ENCODE measurements at regions not wholly inside any gene's neighbourhood (a gene's known extent, or its start where the extent isn't known, plus 50 kb on each side); places are given as distances from the start of the nearest gene placed in this dataset.

DNA sequence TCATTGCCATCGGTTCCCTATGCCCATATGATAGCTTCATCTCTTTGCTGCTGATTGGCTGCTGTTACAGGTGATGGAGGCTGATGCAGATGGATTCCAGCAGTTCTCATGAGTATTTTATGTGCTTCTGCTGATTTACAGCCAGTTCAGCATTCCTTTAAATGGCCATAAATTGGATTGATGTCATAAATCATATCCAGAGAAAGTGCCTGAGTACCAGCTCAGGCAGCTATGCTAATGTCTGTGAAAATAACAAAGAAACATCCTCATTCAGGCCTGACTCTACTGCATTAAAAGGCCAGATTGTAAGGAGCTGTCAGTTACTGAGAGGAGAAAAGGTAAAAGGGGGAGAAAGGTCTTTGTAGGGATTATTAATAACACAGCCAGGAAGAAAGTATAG, 756.8 kb downstream of the IGSF11 start:
- H3K4me3 Mint-ChIP-seq, result no peak overlapping the region
- H3K9me3 Mint-ChIP-seq, result peaks cover 72% of the 10 kb centered on the region
- TF ChIP-seq, protein P1, sequence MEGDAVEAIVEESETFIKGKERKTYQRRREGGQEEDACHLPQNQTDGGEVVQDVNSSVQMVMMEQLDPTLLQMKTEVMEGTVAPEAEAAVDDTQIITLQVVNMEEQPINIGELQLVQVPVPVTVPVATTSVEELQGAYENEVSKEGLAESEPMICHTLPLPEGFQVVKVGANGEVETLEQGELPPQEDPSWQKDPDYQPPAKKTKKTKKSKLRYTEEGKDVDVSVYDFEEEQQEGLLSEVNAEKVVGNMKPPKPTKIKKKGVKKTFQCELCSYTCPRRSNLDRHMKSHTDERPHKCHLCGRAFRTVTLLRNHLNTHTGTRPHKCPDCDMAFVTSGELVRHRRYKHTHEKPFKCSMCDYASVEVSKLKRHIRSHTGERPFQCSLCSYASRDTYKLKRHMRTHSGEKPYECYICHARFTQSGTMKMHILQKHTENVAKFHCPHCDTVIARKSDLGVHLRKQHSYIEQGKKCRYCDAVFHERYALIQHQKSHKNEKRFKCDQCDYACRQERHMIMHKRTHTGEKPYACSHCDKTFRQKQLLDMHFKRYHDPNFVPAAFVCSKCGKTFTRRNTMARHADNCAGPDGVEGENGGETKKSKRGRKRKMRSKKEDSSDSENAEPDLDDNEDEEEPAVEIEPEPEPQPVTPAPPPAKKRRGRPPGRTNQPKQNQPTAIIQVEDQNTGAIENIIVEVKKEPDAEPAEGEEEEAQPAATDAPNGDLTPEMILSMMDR (IDR thresholded peaks at IDR 0.05), result no peak
- DNase-seq, result no peak
- no peaks in the 10 kb centered on the region for H3K36me3 Mint-ChIP-seq (ENCODE audit: low read depth)
- H3K4me1 Mint-ChIP-seq (ENCODE audit: low read depth), result no peaks in the 10 kb centered on the region
- peaks cover 1% of the 10 kb centered on the region; the same call in 1 of the 2 replicates for H3K27me3 Mint-ChIP-seq (ENCODE audit: insufficient read depth)
- no peak overlapping the region for H3K27ac Mint-ChIP-seq

DNA sequence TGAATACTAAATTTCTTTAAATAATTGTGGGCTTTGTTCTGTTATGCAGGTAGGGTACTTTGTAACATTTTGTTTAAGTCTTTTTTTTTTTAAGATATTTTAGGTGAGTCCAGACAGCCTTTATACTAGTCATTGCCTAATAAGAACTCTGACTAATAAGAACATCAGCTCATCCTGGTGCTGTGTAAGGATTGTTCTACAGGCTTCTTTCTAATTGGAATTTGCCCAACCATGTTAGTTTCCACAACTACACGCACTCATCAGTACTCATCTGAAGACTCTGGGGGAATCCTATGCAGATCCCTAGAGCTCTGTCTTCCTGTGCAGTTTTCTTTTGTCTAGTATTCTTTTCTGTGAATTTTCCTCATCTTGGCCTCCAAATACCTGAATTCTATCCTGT, 741.8 kb downstream of the IGSF11 start:
- H3K27me3 Mint-ChIP-seq (ENCODE audit: insufficient read depth), result no peaks in the 10 kb centered on the region
- no peaks in the 10 kb centered on the region for H3K4me1 Mint-ChIP-seq (ENCODE audit: low read depth)
- H3K9me3 Mint-ChIP-seq, result peaks cover 38% of the 10 kb centered on the region
- TF ChIP-seq, protein P1 (IDR thresholded peaks at IDR 0.05), result no peak
- no peak for DNase-seq
- H3K4me3 Mint-ChIP-seq, result no peak overlapping the region
- H3K36me3 Mint-ChIP-seq (ENCODE audit: low read depth), result no peaks in the 10 kb centered on the region
- H3K27ac Mint-ChIP-seq, result no peak overlapping the region

DNA sequence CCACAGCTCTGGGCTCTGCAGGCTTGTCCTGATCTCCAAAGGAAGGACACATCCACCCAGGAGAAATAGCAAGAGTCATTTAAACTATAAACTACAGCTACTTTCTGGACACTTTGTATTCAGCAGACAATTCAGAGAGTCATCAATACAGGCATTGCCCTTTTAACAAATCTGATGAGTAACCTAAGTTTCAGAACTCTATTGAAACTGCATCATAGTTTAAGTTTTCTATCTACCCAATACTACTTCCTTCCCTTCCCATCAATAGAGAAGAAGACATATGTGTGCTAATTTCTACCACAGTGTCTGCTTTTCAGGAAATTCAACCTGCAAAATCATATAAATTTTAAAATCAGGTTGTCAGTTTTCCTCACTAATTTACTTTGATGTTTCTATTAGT, 736.5 kb downstream of the IGSF11 start:
- Mint-ChIP-seq H3K9me3 (peaks cover 15% of the 10 kb centered on the region; the same call in 1 of the 2 replicates), H3K36me3 (ENCODE audit: low read depth) (no peaks in the 10 kb centered on the region), H3K4me3 (no peak overlapping the region), H3K4me1 (ENCODE audit: low read depth) (no peaks in the 10 kb centered on the region), H3K27me3 (ENCODE audit: insufficient read depth) (no peaks in the 10 kb centered on the region), H3K27ac (no peak overlapping the region)
- no peak for DNase-seq
- TF ChIP-seq, protein P1 (IDR thresholded peaks at IDR 0.05), result no peak

DNA sequence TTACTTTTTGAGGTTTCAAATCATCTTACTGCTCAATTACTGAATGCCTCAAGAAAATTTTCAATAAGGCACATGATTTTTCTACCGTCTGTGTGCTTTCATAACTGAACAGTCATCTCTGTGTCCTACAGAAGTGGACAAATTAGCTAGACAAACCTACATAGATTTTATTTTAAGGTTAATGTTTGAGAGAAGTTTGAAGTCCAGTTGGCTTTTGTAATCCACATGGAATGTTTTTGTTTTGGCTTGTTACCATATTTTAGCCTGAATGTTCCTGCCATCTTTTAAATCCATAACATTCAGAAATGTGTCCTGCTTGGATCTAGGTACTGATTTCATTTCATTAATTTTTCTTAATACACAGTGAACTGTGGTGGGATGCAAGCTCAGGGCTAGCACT, 730.1 kb downstream of the IGSF11 start:
- no peak overlapping the region for H3K27ac Mint-ChIP-seq

DNA sequence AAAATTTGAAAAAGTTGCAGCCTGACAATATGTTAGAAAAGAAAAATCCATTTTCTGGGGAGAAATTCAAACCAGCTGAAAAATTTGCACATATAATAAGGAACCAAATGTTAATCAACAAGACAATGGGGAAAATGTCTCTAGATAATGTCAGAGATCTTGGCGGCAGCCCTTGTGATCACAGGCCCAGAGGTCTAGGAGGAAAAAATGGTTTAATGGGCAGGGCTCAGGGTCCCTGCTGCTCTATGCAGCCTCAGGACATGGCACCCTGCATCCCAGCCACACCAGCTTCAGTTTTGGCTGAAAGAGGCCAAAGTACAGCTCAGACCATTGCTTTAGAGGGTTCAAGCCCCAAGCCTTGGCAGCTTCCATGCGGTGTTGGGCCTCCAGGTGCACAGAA, 701.9 kb downstream of the IGSF11 start:
- DNase-seq, result no peak
- Mint-ChIP-seq H3K9me3 (peaks cover 47% of the 10 kb centered on the region), H3K27ac (no peak overlapping the region), H3K36me3 (ENCODE audit: low read depth) (peaks cover 6% of the 10 kb centered on the region; the same call in 1 of the 2 replicates), H3K27me3 (ENCODE audit: insufficient read depth) (no peaks in the 10 kb centered on the region), H3K4me1 (ENCODE audit: low read depth) (no peaks in the 10 kb centered on the region), H3K4me3 (no peak overlapping the region)
- TF ChIP-seq, protein P1 (IDR thresholded peaks at IDR 0.05), result no peak

More for the DNA sequence above, 730.1 kb downstream of the IGSF11 start:
- TF ChIP-seq, protein P1 (IDR thresholded peaks at IDR 0.05), result no peak
- no peaks in the 10 kb centered on the region for H3K27me3 Mint-ChIP-seq (ENCODE audit: insufficient read depth)
- no peak overlapping the region for H3K4me3 Mint-ChIP-seq
- no peaks in the 10 kb centered on the region for H3K4me1 Mint-ChIP-seq (ENCODE audit: low read depth)
- no peak for DNase-seq
- no peaks in the 10 kb centered on the region for H3K36me3 Mint-ChIP-seq (ENCODE audit: low read depth)
- H3K9me3 Mint-ChIP-seq, result peaks cover 21% of the 10 kb centered on the region

DNA sequence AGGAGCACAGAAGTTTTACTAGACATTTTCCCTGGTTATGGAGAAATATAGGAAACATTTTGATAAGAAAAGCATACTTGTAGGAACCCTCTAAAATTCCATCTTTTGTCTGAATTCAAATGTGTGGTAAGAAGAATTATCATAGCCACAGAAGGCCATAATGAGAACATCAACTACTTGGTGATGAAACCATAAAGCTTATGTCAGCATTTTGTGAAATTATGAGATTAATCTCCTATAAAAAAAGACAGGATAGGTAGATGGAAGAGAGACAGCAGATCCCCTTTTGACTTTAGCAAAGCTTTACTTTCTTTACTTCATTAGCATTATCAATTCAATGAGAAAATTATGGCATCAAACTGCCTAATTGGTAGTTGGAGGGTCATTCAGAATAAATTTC, 697.0 kb downstream of the IGSF11 start:
- H3K4me1 Mint-ChIP-seq (ENCODE audit: low read depth), result no peaks in the 10 kb centered on the region
- H3K4me3 Mint-ChIP-seq, result no peak overlapping the region
- no peak overlapping the region for H3K27ac Mint-ChIP-seq
- no peaks in the 10 kb centered on the region; the same call in 1 of the 2 replicates for H3K36me3 Mint-ChIP-seq (ENCODE audit: low read depth)
- TF ChIP-seq, protein P1 (IDR thresholded peaks at IDR 0.05), result no peak
- H3K27me3 Mint-ChIP-seq (ENCODE audit: insufficient read depth), result no peaks in the 10 kb centered on the region
- H3K9me3 Mint-ChIP-seq, result peaks cover 41% of the 10 kb centered on the region
- DNase-seq, result no peak
